SK-N-MC (cell line): ENCODE measurements at regions not wholly inside any gene's neighbourhood (a gene's known extent, or its start where the extent isn't known, plus 50 kb on each side); places are given as distances from the start of the nearest gene placed in this dataset.

Source experiments
- DNase-seq: peaks from one replicate; pipeline ENCODE4 v3.0.0-alpha.2; 2011; ENCODE audit warnings: low read depth, low spot score
- H3K27ac ChIP-seq: fragments of 200-600 bp; sonication (generic); 2 replicates; pipeline ENCODE4 v1.5.1; 2016; ENCODE audit warnings: mixed run types
- H3K36me3 ChIP-seq: fragments of 200-600 bp; sonication (generic); 2 replicates; pipeline ENCODE4 v1.6.1; 2017; ENCODE audit warnings: antibody characterized with exemption, low read length, mixed read lengths; ENCODE audit not compliant: insufficient read depth
- H3K4me3 ChIP-seq: fragments of 200-600 bp; sonication (generic); 2 replicates; pipeline ENCODE4 v1.5.1; 2016
- H3K9ac ChIP-seq: fragments of 200-600 bp; sonication (generic); 2 replicates; pipeline ENCODE4 v1.8.0; 2017; ENCODE audit warnings: mixed run types, mixed read lengths; ENCODE audit not compliant: insufficient read length
- H3K9me3 ChIP-seq: fragments of 200-600 bp; sonication (generic); 2 replicates; pipeline ENCODE4 v1.6.1; 2017; ENCODE audit warnings: low read depth, mild to moderate bottlenecking, antibody characterized with exemption, low read length, moderate library complexity, mixed read lengths
- EZH2 ChIP-seq: fragments of 200-600 bp; sonication (generic); IDR thresholded peaks from one replicate; pipeline ENCODE4 v1.6.1; 2017; ENCODE audit warnings: antibody characterized with exemption
- FOXP2 ChIP-seq: optimal IDR thresholded peaks from 2 replicates; pipeline ENCODE3; 2011; ENCODE audit warnings: mild to moderate bottlenecking, moderate library complexity; ENCODE audit not compliant: insufficient read depth; ENCODE audit errors: extremely low read length, control extremely low read depth
- POLR2AphosphoS5 ChIP-seq: IDR thresholded peaks from 2 replicates; pipeline ENCODE4 v1.6.1; 2012; ENCODE audit warnings: mild to moderate bottlenecking, low read depth, low read length, borderline replicate concordance

GRCh38 chr13:50360637-50361036, 345.4 kb downstream of the KCNRG start:
- H3K36me3 ChIP-seq = no peaks in the 10 kb centered on the region
- H3K9me3 ChIP-seq = no peaks in the 10 kb centered on the region
- TF ChIP-seq POLR2AphosphoS5 (no peak), EZH2 (no peak), FOXP2 (no peak)
- DNase-seq = no peak
- H3K9ac ChIP-seq = no peak overlapping the region
- H3K4me3 ChIP-seq = no peak overlapping the region
- H3K27ac ChIP-seq = no peak overlapping the region

GRCh38 chr13:50361282-50361681, 346.0 kb downstream of the KCNRG start:
- no peak for TF ChIP-seq POLR2AphosphoS5
- TF ChIP-seq EZH2 = no peak
- TF ChIP-seq FOXP2 = no peak
- H3K36me3 ChIP-seq = no peaks in the 10 kb centered on the region
- no peak overlapping the region for H3K4me3 ChIP-seq
- no peak for DNase-seq
- H3K27ac ChIP-seq = no peak overlapping the region
- H3K9ac ChIP-seq = no peak overlapping the region
- no peaks in the 10 kb centered on the region for H3K9me3 ChIP-seq

DNA sequence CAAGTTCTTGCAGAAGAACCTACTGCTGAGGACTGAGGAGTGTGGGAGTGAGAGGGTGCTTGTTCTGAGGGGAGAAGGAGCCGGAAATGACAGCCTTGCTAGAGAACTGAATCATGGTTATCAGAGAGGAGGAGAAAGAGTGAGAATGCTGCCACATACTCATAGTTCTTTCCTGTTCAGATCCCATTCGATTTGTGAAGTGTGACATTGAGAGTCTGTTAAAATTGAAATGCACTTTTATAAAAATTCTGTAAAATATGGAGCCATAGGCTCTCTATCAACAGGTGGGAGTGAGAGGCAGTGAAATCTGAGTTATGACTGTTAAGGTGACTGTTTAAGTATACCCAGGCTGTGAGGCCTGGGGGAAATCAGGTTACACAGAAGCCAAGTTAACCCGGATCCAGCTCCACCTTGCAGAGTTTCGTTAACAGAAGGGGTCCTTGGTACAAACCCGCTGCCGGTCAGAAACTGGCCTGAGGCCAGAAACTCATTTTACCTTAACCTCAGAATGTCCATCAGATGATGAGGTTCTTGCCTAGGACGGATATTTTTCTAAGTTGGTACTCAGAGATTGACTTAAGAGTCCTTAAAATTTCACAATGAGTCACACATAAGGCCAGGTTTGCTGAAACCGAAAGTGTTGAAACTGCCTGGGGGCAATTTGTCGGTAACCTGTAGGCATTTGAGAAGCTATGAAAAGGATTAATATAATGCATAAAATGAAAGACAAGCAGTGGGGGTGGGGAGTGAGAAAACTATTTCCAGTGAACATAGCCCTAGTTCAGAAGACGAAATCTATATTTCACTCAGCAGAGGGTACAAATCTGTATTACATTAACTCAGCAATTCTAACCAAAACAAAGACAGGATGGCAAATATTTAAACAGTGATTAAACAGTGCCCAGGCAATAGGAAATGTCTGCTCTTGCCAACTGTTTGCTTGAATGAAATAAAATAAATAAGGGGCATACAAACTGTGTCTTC, 350.5 kb downstream of the KCNRG start:
- H3K9me3 ChIP-seq = no peaks in the 10 kb centered on the region
- DNase-seq = no peak
- H3K9ac ChIP-seq = no peak overlapping the region
- no peak for TF ChIP-seq FOXP2
- TF ChIP-seq EZH2 = no peak
- TF ChIP-seq POLR2AphosphoS5 = no peak
- peak overlapping the region; percentile 22; the same call in 1 of the 2 replicates for H3K4me3 ChIP-seq
- H3K36me3 ChIP-seq = no peaks in the 10 kb centered on the region
- H3K27ac ChIP-seq = no peak overlapping the region

- TF ChIP-seq EZH2 = no peak
- no peak for DNase-seq
- H3K27ac ChIP-seq = no peak overlapping the region
- no peaks in the 10 kb centered on the region for H3K9me3 ChIP-seq
- H3K36me3 ChIP-seq = no peaks in the 10 kb centered on the region
- H3K9ac ChIP-seq = no peak overlapping the region
- H3K4me3 ChIP-seq = peak overlapping the region; percentile 22; the same call in 1 of the 2 replicates
These were observed 351.4 kb downstream of the KCNRG start for GRCh38 chr13:50366488-50367174.

- DNase-seq = no peak
- H3K4me3 ChIP-seq = no peak overlapping the region
These were observed 354.4 kb downstream of the KCNRG start for GRCh38 chr13:50369646-50370045.

DNA sequence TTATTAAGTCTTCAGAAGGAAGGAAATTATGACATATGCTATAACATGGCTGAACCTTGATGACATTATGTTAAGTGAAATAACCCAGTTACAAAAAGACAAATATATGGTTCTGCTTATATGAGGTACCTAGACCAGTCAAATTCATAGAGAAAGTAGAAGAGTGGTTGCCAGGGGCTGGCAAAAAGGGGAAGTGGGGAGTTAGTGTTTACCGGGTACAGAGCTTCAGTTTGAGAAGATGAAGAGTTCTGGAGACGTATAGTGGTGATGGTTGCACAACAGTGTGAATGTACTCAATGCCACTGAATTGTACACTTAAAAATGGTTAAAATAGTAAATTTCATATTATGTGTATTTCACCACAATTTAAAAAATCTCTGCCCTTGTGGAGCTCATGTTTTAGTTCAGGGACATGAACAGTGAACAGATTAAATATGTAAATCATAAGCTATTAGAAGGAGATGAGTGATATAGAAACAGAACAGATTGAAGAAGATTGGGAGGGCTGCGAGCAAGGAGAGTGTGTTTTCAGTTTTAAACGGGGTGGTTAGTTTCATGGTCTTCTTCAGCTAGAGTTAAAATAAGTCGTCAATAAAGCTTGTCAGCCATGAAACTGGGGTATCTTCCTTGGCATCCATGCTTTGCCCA, 355.2 kb downstream of the KCNRG start:
- DNase-seq = no peak
- TF ChIP-seq EZH2 (no peak), POLR2AphosphoS5 (no peak), FOXP2 (no peak)
- H3K36me3 ChIP-seq = no peaks in the 10 kb centered on the region
- H3K9me3 ChIP-seq = no peaks in the 10 kb centered on the region
- H3K9ac ChIP-seq = no peak overlapping the region
- no peak overlapping the region for H3K27ac ChIP-seq
- no peak overlapping the region for H3K4me3 ChIP-seq

More at GRCh38 chr13:50369646-50370045, 354.4 kb downstream of the KCNRG start:
- TF ChIP-seq FOXP2 = no peak
- TF ChIP-seq POLR2AphosphoS5 = no peak
- no peak for TF ChIP-seq EZH2
- H3K9me3 ChIP-seq = no peaks in the 10 kb centered on the region
- no peaks in the 10 kb centered on the region for H3K36me3 ChIP-seq
- no peak overlapping the region for H3K27ac ChIP-seq
- no peak overlapping the region for H3K9ac ChIP-seq

- Histone ChIP-seq H3K9ac (no peak overlapping the region), H3K9me3 (no peaks in the 10 kb centered on the region), H3K4me3 (no peak overlapping the region), H3K27ac (no peak overlapping the region), H3K36me3 (no peaks in the 10 kb centered on the region)
- no peak for DNase-seq
- TF ChIP-seq EZH2 (no peak), FOXP2 (no peak), POLR2AphosphoS5 (no peak)
These were observed 359.3 kb downstream of the KCNRG start for GRCh38 chr13:50374517-50374916.

- Histone ChIP-seq H3K36me3 (no peaks in the 10 kb centered on the region), H3K4me3 (no peak overlapping the region), H3K9ac (no peak overlapping the region), H3K9me3 (0 out of 2 replicates have a peak, but pooled peaks cover 3% of the 10 kb centered on the region), H3K27ac (no peak overlapping the region)
- no peak for DNase-seq
- TF ChIP-seq POLR2AphosphoS5 = no peak
- TF ChIP-seq FOXP2 = no peak
- TF ChIP-seq EZH2 = no peak
These were observed 360.5 kb downstream of the KCNRG start for GRCh38 chr13:50375792-50376191.
